Neural cell (in vitro differentiated cells): ENCODE measurements at regions not wholly inside any gene's neighbourhood (a gene's known extent, or its start where the extent isn't known, plus 50 kb on each side); places are given as distances from the start of the nearest gene placed in this dataset.

ENCODE experiments used
- H2AFZ ChIP-seq: fragments of 200-600, 300-800 bp; sonication (generic), shearing (Covaris generic); 2 replicates; pipeline ENCODE4 v1.6.0; 2014; ENCODE audit warnings: low read depth, mild to moderate bottlenecking, antibody characterized with exemption, low read length, moderate library complexity
- H3F3A ChIP-seq: fragments of 200-600 bp; shearing (Covaris generic); 2 replicates; pipeline ENCODE4 v1.6.1; 2016; ENCODE audit warnings: mild to moderate bottlenecking, moderate library complexity, mixed read lengths, antibody characterized with exemption, low read length; ENCODE audit not compliant: insufficient read depth, poor library complexity, severe bottlenecking
- H3K27ac ChIP-seq: fragments of 200-600, 300-800 bp; sonication (generic), shearing (Covaris generic); 2 replicates; pipeline ENCODE4 v1.5.1; 2014; ENCODE audit warnings: mild to moderate bottlenecking, low read length, moderate library complexity
- H3K27me3 ChIP-seq: fragments of 300-800, 200-600 bp; sonication (generic), shearing (Covaris generic); 2 replicates; pipeline ENCODE4 v1.6.0; 2014; ENCODE audit warnings: mild to moderate bottlenecking, low read depth, low read length, moderate library complexity; ENCODE audit not compliant: insufficient read depth
- H3K36me3 ChIP-seq: fragments of 300-800, 200-600 bp; sonication (generic), shearing (Covaris generic); 2 replicates; pipeline ENCODE4 v1.5.1; 2014; ENCODE audit warnings: mild to moderate bottlenecking, antibody characterized with exemption, low read length, moderate library complexity; ENCODE audit not compliant: insufficient read depth
- H3K4me2 ChIP-seq: fragments of 300-800, 200-600 bp; sonication (generic), shearing (Covaris generic); 2 replicates; pipeline ENCODE4 v1.6.0; 2014; ENCODE audit warnings: mild to moderate bottlenecking, low read length
- H3K4me3 ChIP-seq: fragments of 300-800, 200-600 bp; sonication (generic), shearing (Covaris generic); 2 replicates; pipeline ENCODE4 v1.5.1; 2014; ENCODE audit warnings: mild to moderate bottlenecking, low read length, moderate library complexity
- H3K79me2 ChIP-seq: fragments of 200-600 bp; shearing (Covaris generic); replicated peaks from 2 replicates; pipeline ENCODE4 v1.6.0; 2014; ENCODE audit warnings: mild to moderate bottlenecking, low read length, moderate library complexity; ENCODE audit not compliant: insufficient read depth
- H3K9ac ChIP-seq: fragments of 300-800, 200-600 bp; sonication (generic), shearing (Covaris generic); 2 replicates; pipeline ENCODE4 v1.6.1; 2016; ENCODE audit warnings: mild to moderate bottlenecking, low read length, mixed read lengths
- H3K9me2 ChIP-seq: fragments of 200-600 bp; shearing (Covaris generic); 2 replicates; pipeline ENCODE4 v1.6.1; 2016; ENCODE audit warnings: mild to moderate bottlenecking, low read length, mixed read lengths; ENCODE audit not compliant: insufficient read depth
- H3K9me3 ChIP-seq: fragments of 200-600, 300-800 bp; sonication (generic), shearing (Covaris generic); 2 replicates; pipeline ENCODE4 v1.6.1; 2016; ENCODE audit warnings: mild to moderate bottlenecking, mixed run types, low read length, moderate library complexity, mixed read lengths
- H4K20me1 ChIP-seq: fragments of 200-600 bp; shearing (Covaris generic); 2 replicates; pipeline ENCODE4 v1.6.1; 2016; ENCODE audit warnings: mild to moderate bottlenecking, mixed run types; ENCODE audit not compliant: insufficient read depth
- EP300 ChIP-seq: fragments of 450-650 bp; conservative IDR thresholded peaks from 2 replicates; pipeline ENCODE4 v1.6.1; 2014; ENCODE audit warnings: antibody characterized with exemption, mild to moderate bottlenecking, moderate library complexity; ENCODE audit not compliant: poor library complexity, severe bottlenecking
- EZH2 ChIP-seq: fragments of 200-600, 300-800 bp; shearing (Covaris generic), sonication (generic); IDR thresholded peaks from 2 replicates; pipeline ENCODE4 v1.6.1; 2014; ENCODE audit warnings: antibody characterized with exemption, low read length, borderline replicate concordance, mild to moderate bottlenecking; ENCODE audit not compliant: insufficient read depth, poor library complexity, severe bottlenecking
- MXI1 ChIP-seq: fragments of 450-650 bp; conservative IDR thresholded peaks from 2 replicates; pipeline ENCODE4 v1.6.1; 2014; ENCODE audit warnings: antibody characterized with exemption, mild to moderate bottlenecking; ENCODE audit not compliant: poor library complexity, severe bottlenecking
- POLR2AphosphoS5 ChIP-seq: IDR thresholded peaks from 2 replicates; pipeline ENCODE4 v1.6.1; 2012
- RAD21 ChIP-seq: fragments of 450-650 bp; conservative IDR thresholded peaks from 2 replicates; pipeline ENCODE4 v1.6.1; 2014; ENCODE audit warnings: antibody characterized with exemption, mild to moderate bottlenecking, moderate library complexity
- SMC3 ChIP-seq: fragments of 450-650 bp; conservative IDR thresholded peaks from 2 replicates; pipeline ENCODE4 v1.6.1; 2014; ENCODE audit warnings: antibody characterized with exemption, mild to moderate bottlenecking, moderate library complexity; ENCODE audit not compliant: poor library complexity
- TAF1 ChIP-seq: IDR thresholded peaks from 2 replicates; pipeline ENCODE4 v1.6.1; 2012; ENCODE audit warnings: low read depth
- TF ChIP-seq, protein P1 (sequence below): IDR thresholded peaks from 2 replicates; pipeline ENCODE4 v1.6.1; 2012; ENCODE audit warnings: borderline replicate concordance
- TF ChIP-seq, protein P2 (sequence below): fragments of 450-650 bp; IDR thresholded peaks from 2 replicates; pipeline ENCODE4 v1.5.1; 2014; ENCODE audit warnings: antibody characterized with exemption, mild to moderate bottlenecking, moderate library complexity; ENCODE audit not compliant: poor library complexity, severe bottlenecking

DNA sequence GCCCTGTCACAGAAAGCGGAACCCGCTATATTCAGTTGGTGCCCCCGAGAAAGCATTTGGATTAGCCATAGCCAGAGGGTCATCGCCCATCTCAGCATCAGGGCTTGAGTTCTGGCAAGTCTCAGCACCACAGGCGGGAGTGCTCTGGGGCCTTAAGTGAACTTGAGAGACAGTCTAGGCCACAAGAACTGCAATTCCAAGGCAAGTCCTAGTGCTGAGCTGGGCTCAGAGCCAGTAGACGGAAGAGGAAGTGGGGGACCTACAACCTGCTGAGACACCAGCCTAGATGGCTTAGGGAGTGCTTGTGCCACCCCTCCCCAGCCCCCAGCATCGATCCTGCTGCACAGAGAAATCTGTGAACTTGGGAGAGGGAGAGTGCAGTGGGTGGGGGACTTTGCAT is 594.9 kb downstream of the CCDC171 start:
- Histone ChIP-seq H3K4me2 (no peak overlapping the region), H3K36me3 (no peaks in the 10 kb centered on the region), H3K79me2 (no peaks in the 10 kb centered on the region), H3K9me3 (no peaks in the 10 kb centered on the region), H4K20me1 (no peaks in the 10 kb centered on the region), H3K9me2 (no peaks in the 10 kb centered on the region), H3K4me3 (no peak overlapping the region), H3K27ac (no peak overlapping the region), H3K9ac (no peak overlapping the region), H2AFZ (no peak overlapping the region), H3F3A (no peaks in the 10 kb centered on the region), H3K27me3 (no peaks in the 10 kb centered on the region)
- no peak for TF ChIP-seq SMC3
- TF ChIP-seq, protein P1, sequence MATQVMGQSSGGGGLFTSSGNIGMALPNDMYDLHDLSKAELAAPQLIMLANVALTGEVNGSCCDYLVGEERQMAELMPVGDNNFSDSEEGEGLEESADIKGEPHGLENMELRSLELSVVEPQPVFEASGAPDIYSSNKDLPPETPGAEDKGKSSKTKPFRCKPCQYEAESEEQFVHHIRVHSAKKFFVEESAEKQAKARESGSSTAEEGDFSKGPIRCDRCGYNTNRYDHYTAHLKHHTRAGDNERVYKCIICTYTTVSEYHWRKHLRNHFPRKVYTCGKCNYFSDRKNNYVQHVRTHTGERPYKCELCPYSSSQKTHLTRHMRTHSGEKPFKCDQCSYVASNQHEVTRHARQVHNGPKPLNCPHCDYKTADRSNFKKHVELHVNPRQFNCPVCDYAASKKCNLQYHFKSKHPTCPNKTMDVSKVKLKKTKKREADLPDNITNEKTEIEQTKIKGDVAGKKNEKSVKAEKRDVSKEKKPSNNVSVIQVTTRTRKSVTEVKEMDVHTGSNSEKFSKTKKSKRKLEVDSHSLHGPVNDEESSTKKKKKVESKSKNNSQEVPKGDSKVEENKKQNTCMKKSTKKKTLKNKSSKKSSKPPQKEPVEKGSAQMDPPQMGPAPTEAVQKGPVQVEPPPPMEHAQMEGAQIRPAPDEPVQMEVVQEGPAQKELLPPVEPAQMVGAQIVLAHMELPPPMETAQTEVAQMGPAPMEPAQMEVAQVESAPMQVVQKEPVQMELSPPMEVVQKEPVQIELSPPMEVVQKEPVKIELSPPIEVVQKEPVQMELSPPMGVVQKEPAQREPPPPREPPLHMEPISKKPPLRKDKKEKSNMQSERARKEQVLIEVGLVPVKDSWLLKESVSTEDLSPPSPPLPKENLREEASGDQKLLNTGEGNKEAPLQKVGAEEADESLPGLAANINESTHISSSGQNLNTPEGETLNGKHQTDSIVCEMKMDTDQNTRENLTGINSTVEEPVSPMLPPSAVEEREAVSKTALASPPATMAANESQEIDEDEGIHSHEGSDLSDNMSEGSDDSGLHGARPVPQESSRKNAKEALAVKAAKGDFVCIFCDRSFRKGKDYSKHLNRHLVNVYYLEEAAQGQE, result no peak

DNA sequence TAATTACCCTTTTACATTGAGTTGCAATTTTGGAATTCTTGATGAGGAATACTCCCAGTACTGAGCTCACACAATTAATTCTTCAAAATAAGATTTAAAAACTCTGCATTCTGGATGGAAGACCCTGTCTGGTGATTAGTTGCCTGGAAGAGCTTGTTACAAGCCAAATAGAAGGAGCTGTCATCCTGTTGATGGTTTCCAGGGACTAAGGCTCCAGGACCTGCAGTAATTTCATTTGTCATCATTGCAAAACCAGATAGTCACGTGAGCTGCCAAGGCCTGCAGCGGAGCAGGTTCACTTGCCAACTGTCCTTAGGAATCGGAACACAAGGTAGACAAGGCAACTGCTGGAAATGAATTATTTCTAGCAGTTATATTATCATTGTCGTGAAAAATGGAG is 597.7 kb downstream of the CCDC171 start:
- no peaks in the 10 kb centered on the region for H3F3A ChIP-seq
- H2AFZ ChIP-seq, result no peak overlapping the region
- H3K4me2 ChIP-seq, result no peak overlapping the region
- H3K9me2 ChIP-seq, result no peaks in the 10 kb centered on the region
- no peaks in the 10 kb centered on the region for H4K20me1 ChIP-seq
- no peak overlapping the region for H3K9ac ChIP-seq
- H3K27me3 ChIP-seq, result no peaks in the 10 kb centered on the region
- no peaks in the 10 kb centered on the region for H3K36me3 ChIP-seq
- H3K9me3 ChIP-seq, result no peaks in the 10 kb centered on the region
- TF ChIP-seq, protein P2, sequence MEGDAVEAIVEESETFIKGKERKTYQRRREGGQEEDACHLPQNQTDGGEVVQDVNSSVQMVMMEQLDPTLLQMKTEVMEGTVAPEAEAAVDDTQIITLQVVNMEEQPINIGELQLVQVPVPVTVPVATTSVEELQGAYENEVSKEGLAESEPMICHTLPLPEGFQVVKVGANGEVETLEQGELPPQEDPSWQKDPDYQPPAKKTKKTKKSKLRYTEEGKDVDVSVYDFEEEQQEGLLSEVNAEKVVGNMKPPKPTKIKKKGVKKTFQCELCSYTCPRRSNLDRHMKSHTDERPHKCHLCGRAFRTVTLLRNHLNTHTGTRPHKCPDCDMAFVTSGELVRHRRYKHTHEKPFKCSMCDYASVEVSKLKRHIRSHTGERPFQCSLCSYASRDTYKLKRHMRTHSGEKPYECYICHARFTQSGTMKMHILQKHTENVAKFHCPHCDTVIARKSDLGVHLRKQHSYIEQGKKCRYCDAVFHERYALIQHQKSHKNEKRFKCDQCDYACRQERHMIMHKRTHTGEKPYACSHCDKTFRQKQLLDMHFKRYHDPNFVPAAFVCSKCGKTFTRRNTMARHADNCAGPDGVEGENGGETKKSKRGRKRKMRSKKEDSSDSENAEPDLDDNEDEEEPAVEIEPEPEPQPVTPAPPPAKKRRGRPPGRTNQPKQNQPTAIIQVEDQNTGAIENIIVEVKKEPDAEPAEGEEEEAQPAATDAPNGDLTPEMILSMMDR, result no peak
- TF ChIP-seq TAF1, result no peak
- no peak overlapping the region for H3K4me3 ChIP-seq
- no peaks in the 10 kb centered on the region for H3K79me2 ChIP-seq
- no peak overlapping the region for H3K27ac ChIP-seq

DNA sequence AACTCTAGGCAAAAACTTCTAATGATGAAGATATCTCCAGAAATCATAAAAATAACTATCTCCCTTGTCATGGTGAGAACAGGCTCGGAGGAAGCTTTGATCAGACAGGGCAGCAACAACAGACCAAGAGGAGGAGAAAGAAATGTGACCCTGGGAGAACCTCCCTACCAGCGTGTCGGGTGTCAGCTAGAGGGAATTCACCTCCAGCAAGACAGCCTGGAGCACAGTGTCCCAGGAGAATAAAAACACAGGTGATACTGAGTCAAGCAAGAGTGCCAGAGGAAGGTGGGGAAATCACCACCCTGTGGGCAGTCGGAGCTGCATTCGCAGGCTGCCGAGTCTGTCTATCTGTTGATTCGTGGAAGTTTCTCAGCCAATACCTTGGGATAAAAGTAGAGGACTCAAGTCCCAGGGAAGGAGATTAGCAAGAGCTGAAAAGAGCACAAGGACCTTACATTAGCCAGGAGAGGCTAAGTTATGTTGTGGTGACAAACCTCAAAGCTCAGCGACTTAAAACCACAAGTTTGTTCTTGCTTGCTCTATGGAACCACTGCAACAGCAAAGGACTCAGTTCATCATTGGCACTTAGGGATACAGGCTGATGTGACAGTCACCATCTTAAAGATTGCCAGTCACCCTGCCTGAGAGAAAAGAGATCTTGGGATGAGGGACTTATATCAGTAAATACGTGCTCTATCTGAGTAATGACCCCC is 598.3 kb downstream of the CCDC171 start:
- H3K27me3 ChIP-seq, result no peaks in the 10 kb centered on the region
- no peak overlapping the region for H3K9ac ChIP-seq
- H2AFZ ChIP-seq, result no peak overlapping the region
- H3F3A ChIP-seq, result no peaks in the 10 kb centered on the region
- H3K9me2 ChIP-seq, result no peaks in the 10 kb centered on the region
- no peaks in the 10 kb centered on the region for H3K9me3 ChIP-seq
- no peak overlapping the region for H3K27ac ChIP-seq
- no peak overlapping the region for H3K4me3 ChIP-seq
- H3K79me2 ChIP-seq, result no peaks in the 10 kb centered on the region
- no peaks in the 10 kb centered on the region for H3K36me3 ChIP-seq
- no peak overlapping the region for H3K4me2 ChIP-seq
- H4K20me1 ChIP-seq, result no peaks in the 10 kb centered on the region
- no peak for TF ChIP-seq TAF1
- no peak for TF ChIP-seq EZH2
- no peak for TF ChIP-seq SMC3
- no peak for TF ChIP-seq RAD21
- TF ChIP-seq, protein P2, result no peak
- TF ChIP-seq POLR2AphosphoS5, result no peak
- TF ChIP-seq, protein P1, result no peak
- no peak for TF ChIP-seq MXI1
- TF ChIP-seq EP300, result no peak
